ENCODE measurements at regions not wholly inside any gene's neighbourhood (a gene's known extent, or its start where the extent isn't known, plus 50 kb on each side); places are given as distances from the start of the nearest gene placed in this dataset.

DNA sequence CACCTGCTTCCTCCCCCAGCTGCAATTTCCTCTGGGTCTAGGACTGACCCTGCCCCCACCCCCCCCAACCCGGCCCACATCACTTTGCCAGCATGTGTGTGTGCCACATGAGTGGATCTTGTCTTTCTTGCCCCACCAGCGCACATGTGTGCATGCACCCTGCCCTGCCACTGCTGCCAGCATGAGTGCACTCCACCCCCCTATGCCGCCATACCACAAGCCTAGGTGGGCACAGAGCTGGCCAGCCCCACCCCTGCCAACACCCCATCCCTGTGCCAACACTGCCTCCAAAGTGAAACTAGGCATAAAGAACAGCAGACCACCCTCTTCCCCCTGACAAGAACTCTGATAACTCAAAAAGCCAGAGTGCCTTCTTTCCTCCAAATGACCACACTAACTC lies 296.3 kb upstream of the SGO1 start:
- no peak for TF ChIP-seq CTCF (IDR thresholded peaks at IDR 0.05 in 8 of 11, conservative IDR thresholded peaks at IDR 0.05 in 3 of 11)
- TF ChIP-seq POLR2AphosphoS5 (IDR thresholded peaks at IDR 0.05) = no peak
- TF ChIP-seq POLR2A (IDR thresholded peaks at IDR 0.05) = no peak

Data from spleen (tissue), 7 donors.